HG03066 (cell line): ENCODE measurements at regions not wholly inside any gene's neighbourhood (a gene's known extent, or its start where the extent isn't known, plus 50 kb on each side); places are given as distances from the start of the nearest gene placed in this dataset.

Source experiments
- ATAC-seq: cut with Tn5 transposase; IDR thresholded peaks from one replicate; pipeline ENCODE4 v1.9.1; 2021; ENCODE audit warnings: low read depth; ENCODE audit not compliant: unreplicated experiment

DNA sequence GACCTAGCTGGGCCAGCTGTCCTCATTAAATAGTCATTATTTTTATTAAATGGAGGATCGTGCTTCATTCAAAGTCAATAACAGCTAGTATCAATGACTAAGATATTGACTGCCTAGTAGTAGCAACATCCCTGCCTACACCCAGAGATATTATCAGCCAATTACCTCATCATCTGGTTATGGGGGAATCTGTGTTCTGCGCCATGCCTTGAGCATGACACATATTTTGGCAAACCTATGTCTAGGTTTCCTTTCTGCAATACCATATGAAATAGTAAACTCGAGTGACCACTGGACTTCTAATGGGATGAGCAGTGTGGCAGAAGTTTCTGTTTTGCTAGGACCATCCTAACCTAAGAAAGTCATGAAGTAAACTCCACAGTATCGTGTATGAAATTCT is 50.0 kb upstream of the AADAT start:
- ATAC-seq: no peak
